ENCODE measurements at regions not wholly inside any gene's neighbourhood (a gene's known extent, or its start where the extent isn't known, plus 50 kb on each side); places are given as distances from the start of the nearest gene placed in this dataset.

GRCh38 chr1:188314557-188315137 lies 1485.9 kb downstream of the PLA2G4A start:
- no peak overlapping the region for H3K27ac ChIP-seq
- no peak for TF ChIP-seq CTCF (IDR thresholded peaks at IDR 0.05)
- TF ChIP-seq ZFX (IDR thresholded peaks at IDR 0.05; ENCODE audit: borderline replicate concordance): no peak

- TF ChIP-seq ZFX (IDR thresholded peaks at IDR 0.05; ENCODE audit: borderline replicate concordance) (no peak), CTCF (IDR thresholded peaks at IDR 0.05) (no peak)
- no peak overlapping the region for H3K27ac ChIP-seq
Observed at GRCh38 chr1:188317894-188318293, 1489.1 kb downstream of the PLA2G4A start.

- TF ChIP-seq CTCF (IDR thresholded peaks at IDR 0.05) (no peak), ZFX (IDR thresholded peaks at IDR 0.05; ENCODE audit: borderline replicate concordance) (no peak)
- no peak overlapping the region for H3K27ac ChIP-seq
Observed at GRCh38 chr1:188325211-188325610, 1496.5 kb downstream of the PLA2G4A start.

- no peak for TF ChIP-seq CTCF (IDR thresholded peaks at IDR 0.05)
- TF ChIP-seq ZFX (IDR thresholded peaks at IDR 0.05; ENCODE audit: borderline replicate concordance): no peak
- no peak overlapping the region for H3K27ac ChIP-seq
Observed at GRCh38 chr1:188343914-188344313, 1515.2 kb downstream of the PLA2G4A start.

GRCh38 chr1:188350104-188350503 lies 1521.4 kb downstream of the PLA2G4A start:
- TF ChIP-seq CTCF (IDR thresholded peaks at IDR 0.05) (no peak), ZFX (IDR thresholded peaks at IDR 0.05; ENCODE audit: borderline replicate concordance) (no peak)
- no peak overlapping the region for H3K27ac ChIP-seq

GRCh38 chr1:188355082-188355481 lies 1526.3 kb downstream of the PLA2G4A start:
- TF ChIP-seq ZFX (IDR thresholded peaks at IDR 0.05; ENCODE audit: borderline replicate concordance) (no peak), CTCF (IDR thresholded peaks at IDR 0.05) (no peak)
- H3K27ac ChIP-seq: no peak overlapping the region

- no peak overlapping the region for H3K27ac ChIP-seq
Observed at GRCh38 chr1:188355847-188356246, 1527.1 kb downstream of the PLA2G4A start.

More at GRCh38 chr1:188355847-188356246, 1527.1 kb downstream of the PLA2G4A start:
- no peak for TF ChIP-seq CTCF (IDR thresholded peaks at IDR 0.05)
- TF ChIP-seq ZFX (IDR thresholded peaks at IDR 0.05; ENCODE audit: borderline replicate concordance): no peak

All from 22Rv1 (cell line).